Activated B cell treated with CpG ODN at 0.5 μM for 24 hours (primary cell): ENCODE measurements at regions not wholly inside any gene's neighbourhood (a gene's known extent, or its start where the extent isn't known, plus 50 kb on each side); places are given as distances from the start of the nearest gene placed in this dataset.
A peak's percentile ranks its signal among the peaks of the same experiment; 100 is the strongest.

Experiments used
- ATAC-seq: fragments of 200-7000 bp; cut with Tn5 transposase; one replicate; pipeline ENCODE4 v1.10.0; 2021; ENCODE audit warnings: low read depth, mild to moderate bottlenecking, moderate library complexity
- CTCF ChIA-PET: fragments of 350-600 bp; sonication (Branson Sonifier 250); formaldehyde crosslinking; loops from one replicate; lab custom pipeline; 2021; ENCODE audit warnings: antibody characterized with exemption; lab: Charles Lee
- POLR2A ChIA-PET: fragments of 350-600 bp; sonication (Branson Sonifier 250); formaldehyde crosslinking; loops from one replicate; lab custom pipeline; 2021; ENCODE audit warnings: antibody characterized with exemption; lab: Charles Lee
- DNase-seq: peaks from one replicate; pipeline ENCODE4 v3.0.0; 2022
- H3K27ac Mint-ChIP-seq: one replicate; pipeline ENCODE4 v1.8.0; 2020; ENCODE audit warnings: mixed read lengths
- H3K27me3 Mint-ChIP-seq: one replicate; pipeline ENCODE4 v1.8.0; 2021; ENCODE audit warnings: mixed read lengths
- H3K36me3 Mint-ChIP-seq: one replicate; pipeline ENCODE4 v1.8.0; 2021; ENCODE audit warnings: low read depth, mixed read lengths
- H3K4me1 Mint-ChIP-seq: one replicate; pipeline ENCODE4 v1.8.0; 2021; ENCODE audit warnings: mixed read lengths
- H3K4me3 Mint-ChIP-seq: one replicate; pipeline ENCODE4 v1.8.0; 2020; ENCODE audit warnings: mild to moderate bottlenecking, mixed read lengths
- H3K9me3 Mint-ChIP-seq: one replicate; pipeline ENCODE4 v1.8.0; 2020; ENCODE audit warnings: mixed read lengths
- intact Hi-C: fragments of 100-400 bp; cut with micrococcal nuclease; formaldehyde crosslinking; loops from one replicate; pipeline ENCODE4 v1.15.1; 2024
- TF ChIP-seq, protein P1 (sequence below): fragments of 200-600 bp; IDR thresholded peaks from one replicate; pipeline ENCODE4 v1.8.0; 2022; ENCODE audit warnings: antibody characterized with exemption, mild to moderate bottlenecking

DNA sequence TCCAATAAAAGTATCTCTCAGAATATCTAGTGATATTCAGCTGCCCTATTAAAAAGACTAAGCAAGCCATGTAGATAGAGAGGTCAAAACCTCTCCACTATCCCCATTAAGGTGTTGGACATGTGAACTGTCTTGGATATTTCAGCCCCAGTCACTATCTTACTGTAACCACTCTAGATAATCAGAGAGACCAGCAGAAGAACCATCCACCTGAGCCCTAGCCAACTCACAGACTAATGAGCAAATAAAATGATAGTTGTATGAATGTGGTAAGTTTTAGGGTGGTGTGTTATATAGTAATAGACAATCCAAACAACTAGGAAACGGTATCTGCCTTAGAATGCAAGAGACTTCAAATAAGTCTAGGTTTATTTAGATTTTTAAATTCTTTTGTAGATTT is 268.6 kb upstream of the KLF14 start:
- POLR2A ChIA-PET: interaction anchor here (0.6 to 1.5 kb wide), 5 partner anchors 11 to 129 kb away, joined by 3 to 10 read pairs (median 4); no protein-coding TSS in a partner anchor
- H3K36me3 Mint-ChIP-seq: peaks cover 35% of the 10 kb centered on the region
- intact Hi-C loops: no loop called here

DNA sequence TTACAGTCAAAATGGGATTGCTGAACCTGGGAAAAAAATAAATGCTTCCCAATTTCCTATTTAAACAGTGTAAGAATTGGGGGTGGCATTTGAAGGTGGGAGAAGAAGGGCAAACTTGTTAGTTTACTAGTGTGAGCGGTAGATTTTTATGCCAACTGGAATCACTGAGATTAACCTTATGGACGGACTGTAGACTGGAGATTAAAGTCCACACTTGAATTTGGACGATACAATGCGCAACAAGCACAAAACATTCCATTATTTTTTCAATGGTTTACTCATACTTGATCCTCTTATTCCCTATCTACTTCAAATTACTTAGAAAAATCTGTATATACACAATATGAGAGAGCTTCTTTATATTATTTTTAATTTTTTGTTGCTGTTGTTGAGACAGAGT is 269.6 kb upstream of the KLF14 start:
- intact Hi-C loops: loop anchor here (1.0 kb wide), 1 partner anchor 9 kb away; no protein-coding TSS in a partner anchor
- no peaks in the 10 kb centered on the region for H3K9me3 Mint-ChIP-seq
- no peak for DNase-seq
- H3K27ac Mint-ChIP-seq: no peak overlapping the region
- peaks cover 75% of the 10 kb centered on the region for H3K4me1 Mint-ChIP-seq
- POLR2A ChIA-PET: interaction anchor here (0.8 to 1.8 kb wide), 11 partner anchors 8 to 59 kb away, joined by 3 to 10 read pairs (median 4); no protein-coding TSS in a partner anchor
- CTCF ChIA-PET: interaction anchor here (1.7 to 3.1 kb wide), 4 partner anchors 21 to 107 kb away, joined by 4 to 27 read pairs (median 11); no protein-coding TSS in a partner anchor
- H3K27me3 Mint-ChIP-seq: no peaks in the 10 kb centered on the region
- H3K36me3 Mint-ChIP-seq: peaks cover 31% of the 10 kb centered on the region
- no peak for ATAC-seq
- H3K4me3 Mint-ChIP-seq: no peak overlapping the region
- TF ChIP-seq, protein P1, sequence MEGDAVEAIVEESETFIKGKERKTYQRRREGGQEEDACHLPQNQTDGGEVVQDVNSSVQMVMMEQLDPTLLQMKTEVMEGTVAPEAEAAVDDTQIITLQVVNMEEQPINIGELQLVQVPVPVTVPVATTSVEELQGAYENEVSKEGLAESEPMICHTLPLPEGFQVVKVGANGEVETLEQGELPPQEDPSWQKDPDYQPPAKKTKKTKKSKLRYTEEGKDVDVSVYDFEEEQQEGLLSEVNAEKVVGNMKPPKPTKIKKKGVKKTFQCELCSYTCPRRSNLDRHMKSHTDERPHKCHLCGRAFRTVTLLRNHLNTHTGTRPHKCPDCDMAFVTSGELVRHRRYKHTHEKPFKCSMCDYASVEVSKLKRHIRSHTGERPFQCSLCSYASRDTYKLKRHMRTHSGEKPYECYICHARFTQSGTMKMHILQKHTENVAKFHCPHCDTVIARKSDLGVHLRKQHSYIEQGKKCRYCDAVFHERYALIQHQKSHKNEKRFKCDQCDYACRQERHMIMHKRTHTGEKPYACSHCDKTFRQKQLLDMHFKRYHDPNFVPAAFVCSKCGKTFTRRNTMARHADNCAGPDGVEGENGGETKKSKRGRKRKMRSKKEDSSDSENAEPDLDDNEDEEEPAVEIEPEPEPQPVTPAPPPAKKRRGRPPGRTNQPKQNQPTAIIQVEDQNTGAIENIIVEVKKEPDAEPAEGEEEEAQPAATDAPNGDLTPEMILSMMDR: no peak

More for the DNA sequence above, 268.6 kb upstream of the KLF14 start:
- H3K9me3 Mint-ChIP-seq: no peaks in the 10 kb centered on the region
- no peaks in the 10 kb centered on the region for H3K27me3 Mint-ChIP-seq
- TF ChIP-seq, protein P1: no peak
- H3K27ac Mint-ChIP-seq: no peak overlapping the region
- peaks cover 73% of the 10 kb centered on the region for H3K4me1 Mint-ChIP-seq
- H3K4me3 Mint-ChIP-seq: no peak overlapping the region
- ATAC-seq: no peak
- DNase-seq: no peak
- CTCF ChIA-PET: interaction anchor here (3.1 kb wide), 2 partner anchors 20 to 106 kb away, joined by 12 to 27 read pairs; no protein-coding TSS in a partner anchor

DNA sequence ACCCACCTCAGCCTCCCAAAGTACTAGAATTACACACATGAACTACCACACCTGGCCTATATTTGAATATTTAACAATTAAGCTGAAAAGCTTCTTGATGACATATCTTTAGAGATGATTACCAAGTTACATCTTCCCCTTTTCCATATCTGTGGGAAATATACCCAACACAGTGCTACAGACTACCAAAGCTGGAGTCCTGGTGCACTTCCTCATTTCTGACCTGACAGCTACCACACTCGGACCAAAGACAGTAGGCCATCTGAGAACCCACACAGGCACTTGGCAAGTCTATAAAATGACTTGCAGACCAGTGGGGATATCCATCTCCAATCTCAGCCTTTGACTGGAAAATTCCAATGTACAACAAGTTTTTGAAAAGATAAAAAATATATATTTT is 270.4 kb upstream of the KLF14 start:
- H3K36me3 Mint-ChIP-seq: peaks cover 27% of the 10 kb centered on the region
- no peak for DNase-seq
- intact Hi-C loops: no loop called here

DNA sequence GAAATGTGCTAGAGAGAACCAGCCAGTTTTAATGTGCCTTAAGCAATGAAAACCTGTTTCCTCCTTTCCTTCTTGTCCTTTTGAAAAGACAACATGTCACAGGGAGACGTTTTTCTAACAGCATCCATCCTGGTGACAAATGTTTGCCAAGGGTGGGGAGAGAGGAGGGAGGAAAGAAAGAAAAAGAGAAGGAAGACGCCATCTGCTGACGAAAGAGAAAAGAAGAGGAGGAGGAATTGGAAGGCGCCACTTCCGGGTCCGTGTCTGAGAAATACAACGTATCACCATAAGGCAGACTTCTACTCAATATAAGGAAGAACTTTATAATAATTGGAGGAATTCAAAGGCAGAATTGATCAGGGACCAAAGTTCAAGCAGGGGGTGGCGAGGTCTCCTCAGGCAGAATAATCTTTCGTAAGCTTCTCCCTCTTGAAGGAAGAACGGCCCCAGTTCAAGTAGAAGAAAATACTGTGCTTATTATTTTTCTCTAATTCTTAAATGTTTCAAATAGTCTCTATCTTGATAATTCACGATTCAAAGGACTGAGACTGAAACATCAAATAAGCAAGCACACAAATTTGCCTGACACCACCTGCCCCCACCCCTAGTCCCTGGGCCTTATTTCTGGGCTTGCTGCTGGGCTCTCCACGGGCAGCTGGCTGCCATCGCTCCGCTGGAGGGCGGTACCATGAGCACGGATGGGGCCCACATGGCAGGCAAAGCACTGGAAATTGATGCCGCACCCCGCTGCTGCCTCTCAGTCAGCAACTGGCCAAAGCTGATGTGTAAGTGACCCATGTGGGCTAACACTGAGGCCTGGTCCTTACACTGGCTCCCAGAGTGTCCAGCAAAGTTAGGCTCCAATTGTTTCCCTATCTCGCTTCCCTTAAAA is 273.7 kb upstream of the KLF14 start:
- TF ChIP-seq, protein P1: no peak
- ChIA-PET POLR2A (interaction anchor here (0.6 to 1.6 kb wide), 14 partner anchors 11 to 493 kb away, joined by 3 to 8 read pairs (median 4); no protein-coding TSS in a partner anchor), CTCF (interaction anchor here (0.6 to 2.6 kb wide), 15 partner anchors 12 to 136 kb away, joined by 3 to 26 read pairs (median 4); no protein-coding TSS in a partner anchor)
- intact Hi-C loops: loop anchor here (1.0 kb wide), 5 partner anchors 24 to 110 kb away; no protein-coding TSS in a partner anchor
- Mint-ChIP-seq H3K27me3 (no peaks in the 10 kb centered on the region), H3K9me3 (no peaks in the 10 kb centered on the region), H3K4me1 (peaks cover 88% of the 10 kb centered on the region), H3K4me3 (peak overlapping the region; percentile 46), H3K36me3 (peaks cover 16% of the 10 kb centered on the region), H3K27ac (peak overlapping the region; percentile 89)
- ATAC-seq (peak; percentile 64), DNase-seq (no peak)

More for the DNA sequence above, 270.4 kb upstream of the KLF14 start:
- no peak overlapping the region for H3K4me3 Mint-ChIP-seq
- CTCF ChIA-PET: interaction anchor here (1.7 to 3.1 kb wide), 4 partner anchors 22 to 107 kb away, joined by 4 to 27 read pairs (median 11); no protein-coding TSS in a partner anchor
- peak; percentile 51 for ATAC-seq
- TF ChIP-seq, protein P1: no peak
- H3K4me1 Mint-ChIP-seq: peaks cover 75% of the 10 kb centered on the region
- POLR2A ChIA-PET: interaction anchor here (0.6 to 1.8 kb wide), 12 partner anchors 12 to 963 kb away, joined by 3 to 10 read pairs (median 4); no protein-coding TSS in a partner anchor
- no peaks in the 10 kb centered on the region for H3K9me3 Mint-ChIP-seq
- H3K27me3 Mint-ChIP-seq: no peaks in the 10 kb centered on the region
- peak overlapping the region; percentile 56 for H3K27ac Mint-ChIP-seq
